NT2/D1 (cell line): ENCODE measurements at regions not wholly inside any gene's neighbourhood (a gene's known extent, or its start where the extent isn't known, plus 50 kb on each side); places are given as distances from the start of the nearest gene placed in this dataset.
A peak's percentile ranks its signal among the peaks of the same experiment; 100 is the strongest.

ENCODE experiments used
- DNase-seq: peaks from one replicate; pipeline ENCODE4 v3.0.0-alpha.2; 2011; ENCODE audit warnings: low read depth, low spot score
- H3K27me3 ChIP-seq: 2 replicates; pipeline ENCODE4 v1.6.0; 2011; ENCODE audit warnings: mild to moderate bottlenecking; ENCODE audit not compliant: insufficient read length, insufficient read depth
- H3K36me3 ChIP-seq: 2 replicates; pipeline ENCODE4 v1.6.1; 2011; ENCODE audit warnings: mild to moderate bottlenecking, low read length, mixed read lengths; ENCODE audit not compliant: insufficient read depth, insufficient read length
- H3K4me1 ChIP-seq: 2 replicates; pipeline ENCODE4 v1.5.1; 2011; ENCODE audit not compliant: insufficient read depth, insufficient read length
- H3K4me3 ChIP-seq: 2 replicates; pipeline ENCODE4 v1.5.1; 2011; ENCODE audit warnings: low read depth; ENCODE audit not compliant: insufficient read length
- H3K9ac ChIP-seq: 2 replicates; pipeline ENCODE4 v1.6.0; 2011; ENCODE audit warnings: low read depth; ENCODE audit not compliant: insufficient read length
- H3K9me3 ChIP-seq: 2 replicates; pipeline ENCODE4 v1.5.1; 2011; ENCODE audit warnings: mild to moderate bottlenecking, low read length; ENCODE audit not compliant: insufficient read depth
- SUZ12 ChIP-seq: IDR thresholded peaks from 2 replicates; pipeline ENCODE4 v1.6.1; 2011; ENCODE audit not compliant: insufficient read length, insufficient read depth; ENCODE audit errors: extremely low read depth
- YY1 ChIP-seq: IDR thresholded peaks from 2 replicates; pipeline ENCODE4 v1.6.1; 2011; ENCODE audit not compliant: insufficient read length, insufficient read depth
- ZNF274 ChIP-seq: IDR thresholded peaks from 2 replicates; pipeline ENCODE4 v1.6.1; 2011; ENCODE audit warnings: mild to moderate bottlenecking, low read depth, low read length

DNA sequence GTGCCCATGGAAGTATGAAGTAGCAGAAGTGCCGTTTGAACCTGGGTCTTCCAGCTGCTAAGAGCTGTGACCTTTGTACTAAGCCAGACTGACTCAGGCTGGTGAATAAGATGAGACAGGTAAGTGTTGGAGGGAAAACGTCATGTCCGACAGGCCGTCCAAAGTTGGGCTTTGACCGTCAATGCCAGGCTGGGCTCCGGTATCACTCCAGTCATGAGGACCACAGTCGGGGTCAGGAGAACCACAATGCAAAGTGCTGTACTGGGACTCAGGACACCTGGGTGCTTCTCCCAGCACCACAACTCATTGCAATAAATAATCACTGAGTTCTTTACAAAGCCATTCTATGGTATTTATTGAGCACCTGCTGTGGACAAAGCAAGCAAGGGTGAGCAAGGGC lies 268.6 kb downstream of the HAPSTR1 start:
- DNase-seq = no peak
- Histone ChIP-seq H3K36me3 (no peaks in the 10 kb centered on the region), H3K4me3 (no peak overlapping the region), H3K9me3 (peaks cover 23% of the 10 kb centered on the region), H3K4me1 (no peaks in the 10 kb centered on the region), H3K27me3 (no peaks in the 10 kb centered on the region), H3K9ac (no peak overlapping the region)
- TF ChIP-seq YY1 (no peak), ZNF274 (no peak), SUZ12 (no peak)

DNA sequence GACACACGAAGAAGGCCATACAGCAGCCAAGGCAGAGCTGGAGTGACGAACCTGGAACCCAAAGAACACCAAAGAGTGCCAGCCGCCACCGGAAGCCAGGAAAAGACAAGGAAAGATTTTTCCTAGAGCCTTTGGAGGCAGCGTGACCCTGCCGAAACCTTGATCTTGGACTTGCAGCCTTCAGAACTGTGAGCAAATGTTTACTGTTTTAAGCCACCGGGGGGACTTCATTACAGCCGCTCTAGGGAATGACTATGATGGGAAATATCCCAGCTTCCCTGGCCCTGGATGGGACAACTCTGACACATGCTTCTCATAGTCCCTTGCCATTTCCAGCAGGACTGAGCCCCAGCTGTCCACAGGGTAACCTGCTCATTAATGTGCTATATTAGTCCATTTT lies 270.6 kb downstream of the HAPSTR1 start:
- DNase-seq = peak; percentile 18
- peaks cover 6% of the 10 kb centered on the region for H3K9me3 ChIP-seq
- no peak overlapping the region for H3K9ac ChIP-seq
- H3K4me1 ChIP-seq = no peaks in the 10 kb centered on the region
- H3K27me3 ChIP-seq = no peaks in the 10 kb centered on the region
- no peak overlapping the region for H3K4me3 ChIP-seq
- TF ChIP-seq ZNF274 (no peak), YY1 (no peak), SUZ12 (no peak)
- H3K36me3 ChIP-seq = no peaks in the 10 kb centered on the region

DNA sequence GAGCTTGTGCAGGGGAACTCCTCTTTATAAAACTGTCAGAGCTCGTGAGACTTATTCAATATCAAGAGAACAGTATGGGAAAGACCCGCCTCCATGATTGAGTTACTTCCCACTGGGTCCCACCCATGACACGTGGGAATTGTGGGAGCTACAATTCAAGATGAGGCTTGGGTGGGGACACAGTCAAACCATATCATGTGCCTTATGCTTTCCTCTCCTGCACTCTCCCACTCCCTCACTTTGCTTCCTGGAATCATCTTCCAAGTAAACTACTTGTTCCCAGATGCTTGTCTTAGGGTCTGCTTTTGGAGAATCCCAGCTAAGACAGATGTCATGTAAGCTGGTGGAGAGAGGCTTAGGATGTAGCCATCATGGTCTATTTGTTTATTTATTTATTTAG lies 271.2 kb downstream of the HAPSTR1 start:
- Histone ChIP-seq H3K36me3 (no peaks in the 10 kb centered on the region), H3K9me3 (peaks cover under 1% of the 10 kb centered on the region; the same call in 1 of the 2 replicates), H3K4me3 (no peak overlapping the region), H3K9ac (no peak overlapping the region), H3K27me3 (no peaks in the 10 kb centered on the region), H3K4me1 (no peaks in the 10 kb centered on the region)
- no peak for DNase-seq
- TF ChIP-seq SUZ12 = no peak
- no peak for TF ChIP-seq YY1
- no peak for TF ChIP-seq ZNF274

DNA sequence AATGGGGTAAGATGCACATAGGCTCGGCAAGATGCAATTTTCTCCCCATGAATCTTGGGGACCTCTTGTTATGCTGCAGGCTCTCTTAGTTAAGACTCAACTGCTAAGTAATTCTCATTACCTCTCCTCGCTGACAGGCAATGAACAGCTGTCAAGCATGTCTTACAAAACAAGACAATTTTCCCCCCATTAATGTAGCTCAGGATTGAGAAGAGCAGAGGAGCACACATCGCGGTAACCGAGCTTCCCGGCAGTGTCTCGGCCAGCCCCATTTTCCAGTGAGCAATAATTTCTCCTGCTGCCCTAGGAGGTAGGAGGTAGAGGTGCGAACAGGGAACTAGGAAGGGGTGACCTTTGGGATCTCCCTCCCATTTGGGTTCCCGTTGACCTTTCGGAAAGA lies 272.1 kb downstream of the HAPSTR1 start:
- no peaks in the 10 kb centered on the region for H3K36me3 ChIP-seq
- H3K27me3 ChIP-seq = no peaks in the 10 kb centered on the region
- TF ChIP-seq ZNF274 = no peak
- no peak for TF ChIP-seq YY1
- TF ChIP-seq SUZ12 = no peak
- no peaks in the 10 kb centered on the region for H3K4me1 ChIP-seq
- H3K9ac ChIP-seq = no peak overlapping the region
- no peaks in the 10 kb centered on the region for H3K9me3 ChIP-seq
- no peak for DNase-seq
- H3K4me3 ChIP-seq = no peak overlapping the region

DNA sequence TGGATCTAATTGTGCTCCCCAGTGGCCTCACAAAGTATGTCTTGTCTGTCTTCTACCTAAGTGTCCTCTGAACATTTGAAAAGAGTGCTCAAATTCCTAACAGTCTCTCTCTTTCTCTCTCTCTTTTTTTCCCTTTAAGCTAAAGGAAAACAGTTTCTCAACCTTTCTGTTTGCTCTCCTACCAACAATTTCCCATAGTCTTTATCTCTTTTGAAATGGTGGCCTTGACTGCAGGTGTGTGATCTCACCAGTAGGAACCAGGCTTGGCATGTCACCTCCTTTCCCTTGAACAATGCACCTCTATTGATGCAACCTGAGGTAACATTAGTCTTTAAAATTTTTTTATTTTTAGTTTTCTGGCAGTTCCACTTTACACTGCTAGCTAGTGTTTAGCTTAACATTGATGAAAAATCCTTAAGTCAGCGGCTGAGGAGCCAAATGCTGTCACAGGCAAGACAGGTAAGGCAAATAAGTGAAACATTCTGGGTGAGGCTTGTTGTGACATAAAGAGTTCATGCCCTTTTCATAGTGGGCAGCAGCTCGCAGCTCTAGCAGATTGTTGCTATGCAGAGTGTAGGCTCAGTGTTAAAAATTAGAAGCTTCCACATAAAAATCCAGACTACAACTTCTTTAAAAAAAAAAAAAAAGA lies 273.4 kb downstream of the HAPSTR1 start:
- H3K9ac ChIP-seq = no peak overlapping the region
- no peaks in the 10 kb centered on the region for H3K4me1 ChIP-seq
- no peaks in the 10 kb centered on the region for H3K27me3 ChIP-seq
- no peak for TF ChIP-seq ZNF274
- no peak for TF ChIP-seq YY1
- no peak for TF ChIP-seq SUZ12
- no peaks in the 10 kb centered on the region for H3K9me3 ChIP-seq
- no peaks in the 10 kb centered on the region for H3K36me3 ChIP-seq
- DNase-seq = no peak
- H3K4me3 ChIP-seq = no peak overlapping the region

DNA sequence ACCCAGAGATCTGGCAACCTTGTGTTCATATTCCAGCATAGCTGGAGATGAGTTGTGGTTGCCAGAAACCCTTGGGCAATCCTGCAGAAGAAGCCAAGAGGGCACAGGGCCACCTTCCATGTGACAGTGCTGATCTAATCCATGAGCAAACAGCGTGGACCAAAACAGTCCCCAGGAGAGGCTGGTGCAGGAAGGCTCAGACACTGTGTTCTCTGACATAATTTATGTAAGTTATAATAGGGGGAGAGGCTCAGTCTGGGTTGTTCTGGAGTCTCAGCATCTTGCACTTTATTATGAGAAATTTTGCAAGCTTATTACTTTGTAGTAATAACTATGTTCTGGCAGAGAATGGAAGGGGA lies 273.9 kb downstream of the HAPSTR1 start:
- no peak for DNase-seq
- H3K9me3 ChIP-seq = no peaks in the 10 kb centered on the region
- no peak overlapping the region for H3K4me3 ChIP-seq
- H3K9ac ChIP-seq = no peak overlapping the region
- H3K27me3 ChIP-seq = no peaks in the 10 kb centered on the region
- TF ChIP-seq YY1 (no peak), SUZ12 (no peak), ZNF274 (no peak)
- H3K36me3 ChIP-seq = no peaks in the 10 kb centered on the region
- H3K4me1 ChIP-seq = no peaks in the 10 kb centered on the region

DNA sequence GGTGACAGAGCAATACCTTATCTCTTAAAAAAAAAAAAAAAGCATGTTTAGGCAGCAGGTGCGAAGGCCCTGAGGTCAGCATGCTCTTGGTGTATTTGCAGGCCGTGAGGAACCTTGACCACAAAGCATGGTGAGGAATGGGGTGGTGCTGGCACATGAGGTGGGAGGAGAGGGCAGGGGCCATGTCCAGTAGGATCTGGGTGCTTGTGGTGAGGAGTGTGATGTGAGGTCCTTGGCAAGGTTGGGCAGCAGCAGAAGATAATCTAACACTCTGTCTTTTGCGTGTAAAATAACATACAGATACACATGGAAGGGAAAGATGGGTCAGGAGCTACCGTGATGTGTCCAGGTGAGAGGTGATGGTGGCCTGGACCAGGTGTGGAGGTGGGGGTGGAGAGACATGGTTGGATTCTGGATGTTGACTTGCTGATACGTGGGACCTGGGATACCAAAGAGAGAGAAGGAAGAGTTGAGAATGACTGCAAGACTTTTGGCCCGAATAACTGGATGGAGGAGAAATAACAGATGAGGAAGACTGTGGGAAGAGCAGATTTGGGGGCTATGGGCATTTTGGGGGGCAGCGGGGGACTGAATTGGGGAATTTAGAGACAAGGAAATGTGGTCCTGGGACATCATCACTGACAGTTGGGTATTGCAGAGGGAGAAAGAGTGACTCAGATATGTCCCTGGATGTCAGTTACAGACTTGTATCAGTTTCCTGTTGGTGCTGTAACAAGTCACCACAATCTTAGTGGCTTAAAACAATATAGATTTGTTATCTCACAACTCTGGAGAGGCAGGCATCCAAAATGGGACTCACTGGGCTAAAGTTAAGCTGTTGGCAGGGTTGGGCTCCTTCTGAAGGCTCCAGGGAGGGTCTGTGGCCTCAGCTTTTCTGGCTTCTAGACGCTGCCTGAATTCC lies 274.9 kb downstream of the HAPSTR1 start:
- Histone ChIP-seq H3K27me3 (no peaks in the 10 kb centered on the region), H3K9ac (no peak overlapping the region), H3K4me3 (no peak overlapping the region), H3K4me1 (no peaks in the 10 kb centered on the region), H3K9me3 (no peaks in the 10 kb centered on the region), H3K36me3 (no peaks in the 10 kb centered on the region)
- no peak for DNase-seq
- TF ChIP-seq ZNF274 (no peak), YY1 (no peak)

DNA sequence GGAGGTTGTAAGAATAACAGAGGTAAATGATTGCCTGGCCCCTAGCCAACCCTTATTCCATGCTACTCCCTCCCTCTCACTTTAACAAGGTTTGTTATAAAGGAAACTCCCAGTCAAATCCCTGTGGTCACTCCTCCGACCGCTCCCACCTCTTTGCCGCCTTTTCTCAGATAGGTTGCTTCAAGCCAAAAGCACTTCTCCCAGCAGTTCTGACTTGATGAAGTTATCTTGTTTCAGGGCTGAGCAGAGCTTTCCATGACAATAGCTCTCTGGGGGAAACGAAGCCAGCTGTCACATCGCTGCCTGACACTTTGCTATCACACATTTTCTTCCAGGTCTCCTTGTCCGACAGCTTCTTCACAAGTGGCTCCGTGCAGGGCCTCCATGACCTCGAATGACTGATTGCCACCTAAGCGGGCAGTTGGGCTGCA lies 278.6 kb downstream of the HAPSTR1 start:
- no peak for DNase-seq

More for the DNA sequence above, 278.6 kb downstream of the HAPSTR1 start:
- no peak overlapping the region for H3K4me3 ChIP-seq
- no peaks in the 10 kb centered on the region for H3K27me3 ChIP-seq
- no peaks in the 10 kb centered on the region for H3K36me3 ChIP-seq
- no peak overlapping the region for H3K9ac ChIP-seq
- no peaks in the 10 kb centered on the region for H3K4me1 ChIP-seq
- TF ChIP-seq YY1 (no peak), SUZ12 (no peak), ZNF274 (no peak)
- H3K9me3 ChIP-seq = no peaks in the 10 kb centered on the region
